Right lobe of liver (tissue), 4 donors: ENCODE measurements at regions not wholly inside any gene's neighbourhood (a gene's known extent, or its start where the extent isn't known, plus 50 kb on each side); places are given as distances from the start of the nearest gene placed in this dataset.

Experiments
- POLR2A ChIP-seq: fragments of 450-650 bp; IDR thresholded peaks from one replicate; pipeline ENCODE4 v1.6.1; 2017; ENCODE audit warnings: antibody characterized with exemption, mild to moderate bottlenecking
- TF ChIP-seq, protein P1 (sequence below), 4 donors: fragments of 200-600 bp in 3 of 4; fragments of 450-650 bp in 1 of 4; IDR thresholded peaks; one replicate each; pipeline versions ENCODE4 v1.5.1 to v1.8.0; 2016 to 2022; ENCODE audit warnings: antibody characterized with exemption in 4 of 4, mild to moderate bottlenecking in 2 of 4
- donor health status: DM: no; HTN: no; CAD: no.
- donor health status: DM: no; HTN: no; CAD: no.
- donor health status: DM: no; HTN: yes; CAD: no.

DNA sequence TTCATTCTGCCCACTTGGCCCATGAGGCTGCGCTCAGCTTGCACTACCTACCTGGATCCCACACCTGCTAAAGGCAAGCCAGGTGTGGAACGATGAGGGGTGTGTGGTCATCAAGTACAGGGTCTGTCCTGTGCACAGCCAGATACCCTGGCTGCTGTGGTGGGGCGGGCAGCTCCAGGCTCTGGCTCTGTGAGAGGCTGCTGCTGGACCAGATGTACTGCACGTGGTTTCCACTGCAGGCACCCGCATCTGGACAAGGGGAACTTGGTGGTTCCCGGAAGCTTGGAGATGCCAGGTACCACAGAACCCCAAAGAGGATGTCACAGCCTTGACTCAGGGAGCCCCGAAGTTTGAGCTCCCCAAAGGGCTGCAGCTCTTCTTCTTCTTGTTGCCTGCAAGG lies 68.1 kb upstream of the ZNF804A start:
- TF ChIP-seq, protein P1, sequence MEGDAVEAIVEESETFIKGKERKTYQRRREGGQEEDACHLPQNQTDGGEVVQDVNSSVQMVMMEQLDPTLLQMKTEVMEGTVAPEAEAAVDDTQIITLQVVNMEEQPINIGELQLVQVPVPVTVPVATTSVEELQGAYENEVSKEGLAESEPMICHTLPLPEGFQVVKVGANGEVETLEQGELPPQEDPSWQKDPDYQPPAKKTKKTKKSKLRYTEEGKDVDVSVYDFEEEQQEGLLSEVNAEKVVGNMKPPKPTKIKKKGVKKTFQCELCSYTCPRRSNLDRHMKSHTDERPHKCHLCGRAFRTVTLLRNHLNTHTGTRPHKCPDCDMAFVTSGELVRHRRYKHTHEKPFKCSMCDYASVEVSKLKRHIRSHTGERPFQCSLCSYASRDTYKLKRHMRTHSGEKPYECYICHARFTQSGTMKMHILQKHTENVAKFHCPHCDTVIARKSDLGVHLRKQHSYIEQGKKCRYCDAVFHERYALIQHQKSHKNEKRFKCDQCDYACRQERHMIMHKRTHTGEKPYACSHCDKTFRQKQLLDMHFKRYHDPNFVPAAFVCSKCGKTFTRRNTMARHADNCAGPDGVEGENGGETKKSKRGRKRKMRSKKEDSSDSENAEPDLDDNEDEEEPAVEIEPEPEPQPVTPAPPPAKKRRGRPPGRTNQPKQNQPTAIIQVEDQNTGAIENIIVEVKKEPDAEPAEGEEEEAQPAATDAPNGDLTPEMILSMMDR (IDR thresholded peaks at IDR 0.05): no peak
- no peak for TF ChIP-seq POLR2A
